SK-N-SH (cell line): ENCODE measurements at regions not wholly inside any gene's neighbourhood (a gene's known extent, or its start where the extent isn't known, plus 50 kb on each side); places are given as distances from the start of the nearest gene placed in this dataset.
"Not testable (repeated sequence)": the region's sequence is repeated elsewhere in the genome, so short reads cannot be mapped to it uniquely, and the experiment has no call there.

Experiments used
- EZH2phosphoT487 ChIP-seq: fragments of 200-600 bp; sonication (generic); IDR thresholded peaks from 2 replicates; pipeline ENCODE4 v1.6.1; 2017; ENCODE audit warnings: low read depth, mixed run types, mild to moderate bottlenecking, antibody characterized with exemption, moderate library complexity, borderline replicate concordance
- GABPA ChIP-seq: IDR thresholded peaks from 2 replicates; pipeline ENCODE4 v1.4.0; 2012; ENCODE audit warnings: low read depth, mild to moderate bottlenecking
- RFX5 ChIP-seq: IDR thresholded peaks from 2 replicates; pipeline ENCODE4 v1.6.1; 2012; ENCODE audit warnings: mild to moderate bottlenecking, improper control_type of control experiment, low read length
- TF ChIP-seq, protein P1 (sequence below): fragments of 150-350 bp; IDR thresholded peaks from 2 replicates; pipeline ENCODE4 v1.6.1; 2017; ENCODE audit warnings: antibody characterized with exemption, low read length, low read depth, borderline replicate concordance
- TF ChIP-seq, protein P2 (sequence below): fragments of 200-600 bp; sonication (generic); IDR thresholded peaks from 2 replicates; pipeline ENCODE4 v1.6.1; 2017; ENCODE audit warnings: antibody characterized with exemption, mild to moderate bottlenecking, moderate library complexity

GRCh38 chr9:63328313-63328712 is 1956.7 kb downstream of the FOXD4L5 start:
- TF ChIP-seq, protein P1, sequence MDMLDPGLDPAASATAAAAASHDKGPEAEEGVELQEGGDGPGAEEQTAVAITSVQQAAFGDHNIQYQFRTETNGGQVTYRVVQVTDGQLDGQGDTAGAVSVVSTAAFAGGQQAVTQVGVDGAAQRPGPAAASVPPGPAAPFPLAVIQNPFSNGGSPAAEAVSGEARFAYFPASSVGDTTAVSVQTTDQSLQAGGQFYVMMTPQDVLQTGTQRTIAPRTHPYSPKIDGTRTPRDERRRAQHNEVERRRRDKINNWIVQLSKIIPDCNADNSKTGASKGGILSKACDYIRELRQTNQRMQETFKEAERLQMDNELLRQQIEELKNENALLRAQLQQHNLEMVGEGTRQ = not testable (repeated sequence)
- not testable (repeated sequence) for TF ChIP-seq RFX5, EZH2phosphoT487, GABPA
- TF ChIP-seq, protein P2, sequence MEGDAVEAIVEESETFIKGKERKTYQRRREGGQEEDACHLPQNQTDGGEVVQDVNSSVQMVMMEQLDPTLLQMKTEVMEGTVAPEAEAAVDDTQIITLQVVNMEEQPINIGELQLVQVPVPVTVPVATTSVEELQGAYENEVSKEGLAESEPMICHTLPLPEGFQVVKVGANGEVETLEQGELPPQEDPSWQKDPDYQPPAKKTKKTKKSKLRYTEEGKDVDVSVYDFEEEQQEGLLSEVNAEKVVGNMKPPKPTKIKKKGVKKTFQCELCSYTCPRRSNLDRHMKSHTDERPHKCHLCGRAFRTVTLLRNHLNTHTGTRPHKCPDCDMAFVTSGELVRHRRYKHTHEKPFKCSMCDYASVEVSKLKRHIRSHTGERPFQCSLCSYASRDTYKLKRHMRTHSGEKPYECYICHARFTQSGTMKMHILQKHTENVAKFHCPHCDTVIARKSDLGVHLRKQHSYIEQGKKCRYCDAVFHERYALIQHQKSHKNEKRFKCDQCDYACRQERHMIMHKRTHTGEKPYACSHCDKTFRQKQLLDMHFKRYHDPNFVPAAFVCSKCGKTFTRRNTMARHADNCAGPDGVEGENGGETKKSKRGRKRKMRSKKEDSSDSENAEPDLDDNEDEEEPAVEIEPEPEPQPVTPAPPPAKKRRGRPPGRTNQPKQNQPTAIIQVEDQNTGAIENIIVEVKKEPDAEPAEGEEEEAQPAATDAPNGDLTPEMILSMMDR = not testable (repeated sequence)
